IMR-90 (cell line): ENCODE measurements at regions not wholly inside any gene's neighbourhood (a gene's known extent, or its start where the extent isn't known, plus 50 kb on each side); places are given as distances from the start of the nearest gene placed in this dataset.

ENCODE experiments used
- CEBPB ChIP-seq: IDR thresholded peaks from 2 replicates; pipeline ENCODE4 v1.6.1; 2012; ENCODE audit warnings: low read depth, low read length, improper control_type of control experiment
- FOS ChIP-seq: fragments of 150-350 bp; IDR thresholded peaks from 2 replicates; pipeline ENCODE4 v1.6.1; 2016; ENCODE audit warnings: low read depth, low read length
- MAFK ChIP-seq: IDR thresholded peaks from 2 replicates; pipeline ENCODE4 v1.6.1; 2012; ENCODE audit warnings: low read depth, low read length, improper control_type of control experiment
- MAZ ChIP-seq: IDR thresholded peaks from 2 replicates; pipeline ENCODE4 v1.6.1; 2012; ENCODE audit warnings: low read depth, mild to moderate bottlenecking, low read length, improper control_type of control experiment, moderate library complexity, borderline replicate concordance
- NFE2L2 ChIP-seq: fragments of 150-350 bp; IDR thresholded peaks from 2 replicates; pipeline ENCODE4 v1.6.1; 2016; ENCODE audit warnings: low read depth, mild to moderate bottlenecking, low read length
- POLR2A ChIP-seq: IDR thresholded peaks from 2 replicates; pipeline ENCODE4 v1.6.1; 2012; ENCODE audit warnings: mild to moderate bottlenecking, low read depth, low read length
- RCOR1 ChIP-seq: IDR thresholded peaks from 2 replicates; pipeline ENCODE4 v1.6.1; 2012; ENCODE audit warnings: mild to moderate bottlenecking, low read length, improper control_type of control experiment; ENCODE audit not compliant: insufficient replicate concordance
- RFX5 ChIP-seq: IDR thresholded peaks from 2 replicates; pipeline ENCODE4 v1.8.0; 2012; ENCODE audit warnings: low read depth, mild to moderate bottlenecking, low read length, moderate library complexity
- TF ChIP-seq, protein P1 (sequence below): conservative IDR thresholded peaks from 2 replicates; pipeline ENCODE4 v1.5.1; 2012; ENCODE audit warnings: mild to moderate bottlenecking, low read depth, low read length, improper control_type of control experiment

- TF ChIP-seq POLR2A (no peak), MAZ (no peak), CEBPB (no peak), RFX5 (no peak), FOS (no peak), RCOR1 (no peak), MAFK (no peak), NFE2L2 (no peak)
- TF ChIP-seq, protein P1, sequence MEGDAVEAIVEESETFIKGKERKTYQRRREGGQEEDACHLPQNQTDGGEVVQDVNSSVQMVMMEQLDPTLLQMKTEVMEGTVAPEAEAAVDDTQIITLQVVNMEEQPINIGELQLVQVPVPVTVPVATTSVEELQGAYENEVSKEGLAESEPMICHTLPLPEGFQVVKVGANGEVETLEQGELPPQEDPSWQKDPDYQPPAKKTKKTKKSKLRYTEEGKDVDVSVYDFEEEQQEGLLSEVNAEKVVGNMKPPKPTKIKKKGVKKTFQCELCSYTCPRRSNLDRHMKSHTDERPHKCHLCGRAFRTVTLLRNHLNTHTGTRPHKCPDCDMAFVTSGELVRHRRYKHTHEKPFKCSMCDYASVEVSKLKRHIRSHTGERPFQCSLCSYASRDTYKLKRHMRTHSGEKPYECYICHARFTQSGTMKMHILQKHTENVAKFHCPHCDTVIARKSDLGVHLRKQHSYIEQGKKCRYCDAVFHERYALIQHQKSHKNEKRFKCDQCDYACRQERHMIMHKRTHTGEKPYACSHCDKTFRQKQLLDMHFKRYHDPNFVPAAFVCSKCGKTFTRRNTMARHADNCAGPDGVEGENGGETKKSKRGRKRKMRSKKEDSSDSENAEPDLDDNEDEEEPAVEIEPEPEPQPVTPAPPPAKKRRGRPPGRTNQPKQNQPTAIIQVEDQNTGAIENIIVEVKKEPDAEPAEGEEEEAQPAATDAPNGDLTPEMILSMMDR, result no peak
Observed at GRCh38 chr5:92320446-92320845, 937.3 kb upstream of the ARRDC3 start.
